ENCODE measurements at regions not wholly inside any gene's neighbourhood (a gene's known extent, or its start where the extent isn't known, plus 50 kb on each side); places are given as distances from the start of the nearest gene placed in this dataset.

GRCh38 chr2:136045344-136045743, 59.9 kb upstream of the DARS1 start (continued):
- TF ChIP-seq ZNF462 (CRISPR knock-in tag; IDR thresholded peaks at IDR 0.05) (no peak), NANOG (IDR thresholded peaks at IDR 0.05; ENCODE audit: borderline replicate concordance) (no peak), ZNF114 (CRISPR knock-in tag; IDR thresholded peaks at IDR 0.05) (no peak), EZH2 (IDR thresholded peaks at IDR 0.05; ENCODE audit: low read depth, unreplicated experiment) (no peak), ETS1 (IDR thresholded peaks at IDR 0.05) (no peak), CREB1 (CRISPR knock-in tag; IDR thresholded peaks at IDR 0.05; ENCODE audit: low read depth) (no peak), REST (IDR thresholded peaks at IDR 0.05; ENCODE audit: unreplicated experiment) (no peak)

Measured in GM23338 (cell line).